HG03064 (cell line): ENCODE measurements at regions not wholly inside any gene's neighbourhood (a gene's known extent, or its start where the extent isn't known, plus 50 kb on each side); places are given as distances from the start of the nearest gene placed in this dataset.

Source experiments
- ATAC-seq: cut with Tn5 transposase; IDR thresholded peaks from one replicate; pipeline ENCODE4 v1.9.1; 2021; ENCODE audit warnings: low read depth; ENCODE audit not compliant: unreplicated experiment

DNA sequence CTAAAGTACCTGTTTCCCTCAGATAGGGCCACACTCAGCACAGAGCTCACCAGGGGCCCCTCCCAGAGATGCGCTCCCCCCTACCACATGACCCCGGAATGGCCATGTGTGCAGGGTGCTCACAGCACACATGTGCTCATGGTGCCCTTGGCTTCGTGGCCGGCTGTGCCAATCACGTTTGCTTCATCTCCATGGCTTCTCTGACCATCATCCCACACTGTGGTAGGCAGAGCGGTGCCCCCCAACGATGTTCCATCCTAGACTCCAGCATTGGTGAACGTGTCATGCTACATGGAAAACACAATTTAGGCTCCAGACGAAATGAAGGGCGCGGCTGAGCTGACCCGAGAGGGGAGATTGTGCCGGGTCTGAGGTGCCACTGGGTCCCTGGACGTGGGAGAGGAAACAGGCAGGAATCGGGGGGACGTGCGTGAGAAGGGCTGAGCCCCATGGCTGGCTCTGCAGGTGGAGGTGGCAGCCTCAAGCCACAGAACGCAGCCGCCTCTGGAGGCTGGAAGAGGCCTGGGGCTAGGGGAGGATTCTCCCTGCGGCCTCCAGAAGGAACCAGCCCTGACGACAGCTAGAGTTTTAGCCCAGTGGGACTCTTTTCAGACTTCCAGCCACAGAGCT is 126.5 kb downstream of the DLL1 start:
- no peak for ATAC-seq

DNA sequence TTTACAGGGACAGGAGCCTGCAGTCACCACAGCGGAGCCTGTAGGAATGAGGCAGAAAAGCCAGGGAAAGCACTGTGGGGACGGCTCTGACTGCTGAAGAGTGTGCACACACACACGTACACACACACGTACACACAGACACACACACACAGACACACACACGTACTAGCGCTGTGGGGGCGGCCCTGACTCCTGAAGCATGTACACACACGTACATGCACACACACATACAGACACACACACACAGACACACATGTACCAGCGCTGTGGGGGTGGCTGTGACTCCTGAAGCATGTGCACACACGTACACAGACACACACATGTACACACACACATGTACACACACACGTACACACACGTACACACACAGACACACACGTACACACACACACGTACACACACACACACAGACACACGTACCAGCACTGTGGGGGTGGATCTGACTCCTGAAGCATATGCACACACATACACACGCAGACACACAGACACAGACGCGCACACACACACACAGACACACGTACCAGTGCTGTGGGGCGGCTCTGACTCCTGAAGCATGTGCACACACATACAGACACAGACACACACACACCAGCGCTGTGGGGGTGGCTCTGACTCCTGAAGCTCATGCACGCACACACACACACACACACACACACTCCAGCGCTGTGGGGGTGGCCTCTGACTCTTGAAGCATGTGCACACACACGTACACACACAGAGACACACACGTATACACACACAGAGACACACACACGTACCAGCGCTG is 127.3 kb downstream of the DLL1 start:
- no peak for ATAC-seq

DNA sequence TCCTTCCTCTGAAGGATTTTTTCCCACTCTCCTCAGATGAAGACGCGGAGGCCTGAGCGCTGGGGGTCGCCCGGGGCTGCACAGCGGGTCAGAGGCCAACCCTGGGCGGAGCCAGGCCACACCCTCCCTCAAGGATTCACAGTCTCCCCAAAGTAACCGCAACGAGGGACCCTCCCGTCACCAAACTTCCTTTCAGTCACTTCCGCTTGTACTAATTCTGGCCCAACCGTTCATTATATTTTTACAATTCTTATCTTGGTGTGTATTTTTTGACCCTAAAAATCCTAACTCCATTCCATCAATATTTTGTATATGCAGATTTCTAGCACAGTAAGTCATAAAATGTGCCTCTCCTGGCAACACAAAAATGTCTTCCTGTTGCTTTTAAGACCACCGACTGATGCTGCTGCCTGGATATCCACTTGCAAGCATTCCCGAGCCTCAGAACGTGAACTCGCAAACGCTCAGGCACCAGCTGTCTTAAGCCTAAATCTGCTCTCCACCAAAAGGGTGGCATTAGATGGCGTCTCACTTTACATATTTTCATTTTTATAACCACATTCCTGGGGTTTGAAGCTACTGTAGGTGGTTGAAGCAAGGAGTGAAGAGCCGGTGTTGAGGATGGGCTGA is 128.0 kb downstream of the DLL1 start:
- no peak for ATAC-seq

DNA sequence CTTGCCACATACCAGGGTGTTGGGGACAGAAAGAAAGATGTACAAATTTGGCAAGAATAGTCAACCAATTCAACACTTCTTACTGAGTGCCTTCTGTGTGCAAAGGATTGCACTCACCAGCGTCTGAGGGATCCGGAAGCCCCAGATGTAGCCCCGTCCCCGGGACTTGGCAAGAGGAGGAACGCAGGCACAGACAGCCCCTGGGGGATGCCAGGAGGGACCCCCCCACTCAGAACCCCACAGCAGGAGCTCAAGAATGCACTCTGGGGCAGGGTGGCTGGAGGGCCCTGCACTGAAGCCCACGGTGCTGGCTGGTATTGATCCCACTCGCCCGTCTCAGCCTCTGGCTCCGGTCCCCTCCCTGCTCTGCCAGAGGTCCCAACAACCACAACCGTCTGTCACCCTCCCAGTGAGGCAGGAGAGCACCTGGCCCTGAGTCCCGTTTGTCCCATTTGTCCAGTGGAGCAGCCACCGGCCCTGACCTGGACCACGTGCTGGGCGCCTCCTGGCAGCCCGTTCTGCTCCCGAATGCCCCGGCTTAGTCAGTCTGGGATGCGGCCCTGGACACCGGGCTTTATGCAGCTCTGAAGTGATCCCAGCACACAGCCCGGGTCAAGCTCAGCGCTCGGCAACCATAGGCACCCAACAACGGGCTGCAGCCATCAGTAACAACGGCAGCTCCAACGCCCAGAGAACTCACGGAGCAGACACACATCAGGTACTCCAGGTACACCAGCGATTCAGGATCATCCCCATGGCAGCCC is 128.7 kb downstream of the DLL1 start:
- ATAC-seq, result no peak

DNA sequence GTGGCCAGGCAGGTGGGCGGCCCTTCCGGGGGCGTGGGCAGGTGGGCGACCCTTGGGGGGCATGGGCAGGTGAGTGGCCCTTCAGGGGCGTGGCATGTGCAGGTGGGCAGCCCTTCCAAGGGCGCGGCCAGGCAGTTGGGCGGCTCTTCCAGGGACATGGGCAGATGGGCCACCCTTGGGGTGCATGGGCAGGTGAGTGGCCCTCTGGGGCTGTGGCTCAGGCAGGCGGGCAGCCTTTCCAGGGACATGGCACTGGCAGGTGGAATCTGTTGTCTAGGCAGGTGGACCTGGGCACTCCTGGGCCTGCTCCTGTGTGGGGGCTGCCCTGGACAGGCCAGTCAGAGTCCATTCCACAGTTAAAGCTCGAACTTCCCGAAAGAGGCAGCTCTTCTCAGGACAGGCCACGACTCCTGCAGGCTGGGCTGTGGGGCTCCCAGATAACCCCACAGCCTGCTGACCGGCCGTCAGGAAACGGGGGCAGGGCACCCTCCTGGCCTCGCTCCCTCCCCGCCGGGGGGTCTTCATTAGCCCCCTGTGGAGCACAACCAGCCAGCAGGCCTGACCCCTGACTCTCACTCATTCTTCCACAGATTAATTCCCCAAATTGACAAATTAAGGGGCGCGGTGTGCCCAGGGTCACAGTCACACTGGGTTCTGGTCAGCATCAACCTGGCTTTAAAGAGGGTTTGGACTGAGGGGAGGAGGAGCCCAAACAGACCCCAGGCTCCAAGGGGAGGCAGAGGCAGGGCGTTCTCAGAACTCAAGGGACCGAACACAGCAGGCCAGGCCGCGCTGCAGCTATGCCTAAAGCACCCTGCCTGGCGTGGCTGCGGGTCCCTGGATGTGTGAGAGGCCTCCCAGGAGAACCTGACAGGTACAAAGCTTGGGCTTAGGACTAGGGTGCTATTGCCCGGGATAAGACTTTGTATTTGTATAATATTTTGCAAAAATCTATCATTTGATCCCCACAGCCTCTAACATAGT is 130.0 kb downstream of the DLL1 start:
- no peak for ATAC-seq

DNA sequence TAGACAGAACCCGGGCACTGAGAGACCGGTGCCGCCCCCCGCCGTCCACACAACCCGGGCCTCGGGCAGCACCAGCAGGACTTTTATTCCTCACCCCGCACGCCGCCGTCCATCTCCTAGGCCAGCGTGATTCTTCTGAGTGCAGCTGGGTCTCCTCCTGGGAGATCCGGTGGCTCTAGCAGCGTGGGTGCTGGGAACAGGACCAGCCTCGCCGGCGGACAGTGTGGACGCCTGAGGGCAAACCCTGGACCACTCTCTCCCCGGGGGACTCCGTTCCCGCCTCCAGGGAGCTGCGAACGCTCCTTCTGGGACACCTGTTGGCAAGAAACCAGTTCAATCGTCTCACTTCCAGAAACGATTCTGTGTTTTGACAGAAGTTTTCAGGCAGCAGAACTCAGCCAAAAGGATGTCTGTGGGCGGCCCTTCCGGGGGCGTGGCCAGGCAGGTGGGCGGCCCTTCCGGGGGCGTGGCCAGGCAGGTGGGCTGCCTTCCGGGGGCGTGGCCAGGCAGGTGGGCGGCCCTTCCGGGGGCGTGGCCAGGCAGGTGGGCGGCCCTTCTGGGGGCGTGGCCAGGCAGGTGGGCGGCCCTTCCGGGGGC is 130.7 kb downstream of the DLL1 start:
- no peak for ATAC-seq

DNA sequence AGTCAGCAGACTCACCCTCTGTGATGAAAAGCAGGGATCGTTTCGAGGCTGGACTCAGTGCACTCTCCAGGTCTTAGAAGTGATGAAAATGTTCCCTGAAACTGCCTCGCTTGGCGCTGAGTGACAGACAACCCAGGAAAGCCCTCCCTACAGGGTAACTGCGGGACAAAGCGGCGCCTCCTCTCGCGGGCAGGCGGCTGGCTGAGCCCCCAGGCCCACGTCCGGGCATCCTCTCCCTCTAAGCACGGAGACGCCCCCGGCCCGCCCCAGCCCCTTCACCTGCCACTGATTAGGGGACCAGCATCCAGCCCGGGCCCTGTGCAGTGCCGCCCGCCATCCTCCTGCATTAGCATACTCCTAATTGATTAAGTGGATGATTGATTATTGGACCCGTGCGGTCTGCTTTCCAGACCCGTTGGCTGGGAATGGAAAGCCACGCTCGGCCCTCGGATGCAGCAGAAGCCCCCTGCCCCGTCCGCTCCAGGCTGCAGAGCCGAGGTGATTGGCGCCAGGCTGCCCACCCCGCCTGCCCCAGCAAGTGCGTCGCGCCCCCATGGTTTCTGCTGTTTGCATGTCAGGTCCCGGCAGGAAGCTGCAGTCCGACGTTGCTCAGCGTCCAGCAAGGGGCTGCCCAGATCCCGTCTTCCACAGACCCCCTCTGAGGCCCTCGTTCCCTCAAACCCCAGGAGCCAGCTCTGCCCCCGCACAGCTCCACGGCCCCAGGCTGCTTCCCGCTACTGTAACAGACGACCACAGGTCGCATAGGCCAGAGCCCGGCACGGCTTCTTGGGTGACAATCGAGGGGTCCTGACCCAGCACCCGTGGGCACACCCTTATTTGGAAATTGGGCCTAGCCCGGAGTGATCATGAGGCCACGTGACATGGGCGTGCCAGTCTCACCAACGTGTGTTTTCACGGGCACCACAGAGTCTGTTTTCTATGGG is 131.6 kb downstream of the DLL1 start:
- ATAC-seq, result no peak

DNA sequence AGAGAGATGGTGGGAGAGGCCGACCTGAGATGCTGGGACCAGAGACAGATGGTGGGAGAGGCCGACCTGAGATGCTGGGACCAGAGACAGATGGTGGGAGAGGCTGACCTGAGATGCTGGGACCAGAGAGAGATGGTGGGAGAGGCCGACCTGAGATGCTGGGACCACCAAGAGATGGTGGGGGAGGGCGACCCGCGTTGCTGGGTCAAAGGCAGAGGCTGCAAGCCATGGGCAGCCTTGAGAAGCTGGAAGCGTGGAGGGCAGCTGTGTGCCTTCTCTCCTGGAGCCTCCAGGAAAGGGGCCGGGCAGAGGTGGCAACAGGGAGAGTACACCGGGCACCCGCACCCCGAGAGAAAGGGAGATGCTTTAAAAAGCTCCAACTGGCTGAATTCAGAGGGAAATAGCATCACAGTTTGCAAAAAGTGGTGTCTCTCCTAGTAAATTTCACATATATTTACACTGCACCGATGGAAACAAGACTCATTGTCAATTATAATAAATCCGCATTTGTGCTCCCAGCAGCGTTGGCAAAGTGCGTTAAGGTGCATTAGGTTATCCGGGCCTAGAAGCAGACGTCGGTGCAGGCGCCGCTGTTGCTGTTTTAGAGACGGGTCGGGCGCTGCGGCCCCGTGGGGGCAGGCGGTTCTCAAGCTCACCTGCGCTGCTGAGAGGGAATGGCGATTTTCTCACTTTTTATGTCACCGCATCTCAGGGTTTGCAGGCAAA is 132.4 kb downstream of the DLL1 start:
- ATAC-seq, result no peak

DNA sequence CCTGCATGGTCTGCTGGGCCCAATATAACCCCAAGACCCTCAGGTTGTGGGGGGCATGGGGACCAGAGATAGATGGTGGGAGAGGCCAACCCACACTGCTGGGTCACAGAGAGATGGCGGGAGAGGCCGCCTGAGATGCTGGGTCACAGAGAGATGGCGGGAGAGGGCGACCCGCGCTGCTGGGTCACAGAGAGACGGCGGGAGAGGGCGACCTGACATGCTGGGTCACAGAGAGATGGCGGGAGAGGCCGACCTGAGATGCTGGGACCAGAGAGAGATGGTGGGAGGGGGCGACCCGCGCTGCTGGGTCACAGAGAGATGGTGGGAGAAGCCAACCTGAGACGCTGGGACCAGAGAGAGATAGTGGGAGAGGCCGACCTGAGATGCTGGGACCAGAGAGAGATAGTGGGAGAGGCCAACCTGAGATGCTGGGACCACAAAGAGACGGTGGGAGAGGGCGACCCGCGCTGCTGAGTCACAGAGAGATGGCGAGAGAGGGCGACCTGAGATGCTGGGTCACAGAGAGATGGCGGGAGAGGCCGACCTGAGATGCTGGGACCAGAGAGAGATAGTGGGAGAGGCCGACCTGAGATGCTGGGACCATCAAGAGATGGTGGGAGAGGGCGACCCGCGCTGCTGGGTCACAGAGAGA is 133.2 kb downstream of the DLL1 start:
- ATAC-seq, result no peak

DNA sequence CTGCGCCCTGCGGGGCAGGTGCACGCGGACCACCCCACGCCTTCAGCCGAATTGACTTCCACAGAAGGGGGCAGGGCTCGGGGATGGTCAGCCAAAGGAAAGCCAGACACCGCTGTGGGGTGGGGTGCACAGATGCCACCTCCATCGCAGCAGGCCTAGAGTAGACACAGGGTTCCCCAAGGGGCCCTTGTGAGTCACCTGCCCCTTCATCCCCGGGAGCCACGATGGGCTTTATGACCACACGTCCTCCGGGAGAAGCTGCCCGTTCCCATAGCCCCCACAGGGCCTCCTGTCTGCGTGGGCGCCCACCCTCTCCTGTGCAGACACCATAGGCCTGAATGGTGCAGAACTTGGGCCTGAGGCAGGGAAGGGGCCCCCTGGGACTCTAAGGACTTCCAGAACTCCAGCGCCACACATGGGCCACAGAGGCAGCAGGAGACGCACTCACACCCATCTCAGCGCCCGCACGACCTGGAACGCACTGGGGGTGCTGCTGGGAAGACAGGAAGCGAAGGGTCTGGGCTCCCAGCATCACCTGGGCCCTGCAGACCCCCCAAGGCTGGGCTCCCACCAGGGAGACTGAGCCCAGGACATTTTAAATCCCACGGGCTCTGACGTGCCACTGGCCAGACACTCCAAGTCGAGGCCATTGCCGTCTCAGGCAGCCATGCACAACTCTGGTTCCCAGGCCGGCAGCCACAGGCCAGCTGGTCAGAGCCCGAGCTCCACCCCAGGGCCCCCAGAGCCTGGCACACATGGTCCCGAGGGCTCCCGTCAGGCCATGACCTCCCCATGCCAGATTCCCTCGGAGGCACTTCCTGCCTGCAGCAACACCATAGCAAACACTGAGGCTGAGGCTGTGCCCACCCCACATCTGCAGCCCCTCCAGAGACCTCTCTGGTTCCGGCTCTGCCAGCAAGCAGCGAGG is 134.2 kb downstream of the DLL1 start:
- no peak for ATAC-seq

DNA sequence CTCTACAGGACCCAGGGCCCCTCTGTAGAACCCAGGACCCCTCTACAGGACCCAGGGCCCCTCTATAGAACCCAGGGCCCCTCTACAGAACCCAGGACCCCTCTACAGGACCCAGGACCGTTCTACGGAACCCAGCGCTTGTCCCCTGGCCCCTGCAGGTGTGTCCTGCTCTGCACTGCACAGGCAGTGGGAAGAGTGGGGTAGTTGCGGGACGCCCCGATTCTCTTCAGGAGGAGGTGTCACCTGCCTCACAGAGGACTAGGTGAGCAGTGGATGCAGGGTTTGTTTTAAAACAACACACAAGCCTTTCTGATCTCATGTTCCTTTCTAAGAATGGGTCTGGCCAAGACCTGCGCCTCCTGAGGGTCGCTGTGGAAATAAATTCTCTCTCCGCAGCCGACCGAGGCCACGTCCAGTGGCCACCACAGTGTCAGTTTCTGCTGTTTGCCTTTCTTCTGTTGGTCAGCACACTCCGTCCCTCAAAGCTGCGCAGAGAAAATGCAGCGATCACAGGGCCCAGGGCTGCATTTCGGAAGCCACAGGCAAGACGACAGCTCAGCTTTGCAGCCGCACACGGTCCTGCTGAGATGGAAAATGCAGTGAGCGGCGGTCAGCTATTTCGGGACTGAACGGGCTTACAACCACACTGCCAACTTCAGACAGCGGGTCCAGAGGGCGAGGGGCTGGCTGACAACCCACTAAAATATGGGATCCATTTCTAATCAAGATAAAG is 135.2 kb downstream of the DLL1 start:
- no peak for ATAC-seq

DNA sequence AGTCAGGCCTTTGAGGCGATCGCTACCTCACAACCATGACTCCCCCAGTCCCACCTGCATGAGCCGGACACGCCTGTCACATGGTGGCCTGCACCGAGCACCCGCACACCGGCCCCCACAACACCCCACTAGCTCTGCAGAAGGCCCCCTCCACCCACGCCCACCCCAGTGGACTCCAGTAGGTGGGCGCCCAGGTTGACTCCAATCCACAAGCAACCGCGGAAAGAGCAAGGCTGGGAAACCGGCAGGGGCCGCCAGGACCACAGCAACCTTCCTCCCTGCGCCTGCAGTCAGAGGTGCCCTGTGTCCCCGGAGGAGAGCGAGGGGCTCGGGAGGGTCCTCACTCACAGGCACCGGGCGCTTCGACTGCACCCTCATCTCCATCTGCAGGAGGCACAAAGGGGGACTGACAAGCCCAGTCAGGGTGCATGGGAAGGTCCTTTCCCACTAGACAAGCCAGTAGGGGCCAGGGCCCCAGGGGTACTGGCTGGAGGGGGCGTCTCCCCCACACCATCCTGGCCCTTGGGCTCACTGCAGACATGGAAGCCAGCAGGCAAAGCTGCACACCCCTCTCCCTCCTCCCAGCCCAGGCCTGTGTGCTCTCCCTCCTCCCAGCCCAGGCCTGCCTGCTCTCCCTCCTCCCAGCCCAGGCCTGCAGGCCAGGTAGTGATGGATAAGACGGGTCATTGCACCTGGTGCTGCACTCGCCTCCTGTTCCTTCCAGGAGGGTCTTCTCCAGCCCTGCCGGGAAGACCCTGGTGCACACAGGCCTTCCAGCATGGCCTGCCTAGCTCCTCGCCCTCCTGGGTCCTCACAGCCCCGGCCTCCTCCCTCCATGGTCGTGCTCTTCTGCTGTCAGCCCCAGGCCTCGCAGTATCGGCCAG is 137.2 kb downstream of the DLL1 start:
- ATAC-seq, result no peak

DNA sequence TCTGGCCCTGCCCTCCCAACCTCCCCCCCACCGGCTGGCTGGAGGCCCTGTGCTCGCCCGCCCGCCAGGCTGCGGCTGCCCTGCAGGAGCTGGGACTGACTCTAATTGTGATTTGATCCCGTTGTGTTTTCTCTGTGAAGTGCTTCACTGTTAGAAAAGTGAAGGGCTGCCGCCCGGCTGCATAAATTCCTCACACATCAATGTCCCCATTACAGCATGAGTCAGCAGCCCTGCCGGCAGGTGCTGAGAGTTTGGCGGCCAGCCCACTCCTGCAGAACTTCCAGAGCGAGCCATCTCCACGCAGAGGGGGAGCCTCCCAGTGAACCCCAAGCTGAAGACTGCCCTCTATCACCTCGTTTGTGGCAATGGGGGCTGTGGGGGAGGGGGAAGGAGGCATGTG is 137.9 kb downstream of the DLL1 start:
- no peak for ATAC-seq

DNA sequence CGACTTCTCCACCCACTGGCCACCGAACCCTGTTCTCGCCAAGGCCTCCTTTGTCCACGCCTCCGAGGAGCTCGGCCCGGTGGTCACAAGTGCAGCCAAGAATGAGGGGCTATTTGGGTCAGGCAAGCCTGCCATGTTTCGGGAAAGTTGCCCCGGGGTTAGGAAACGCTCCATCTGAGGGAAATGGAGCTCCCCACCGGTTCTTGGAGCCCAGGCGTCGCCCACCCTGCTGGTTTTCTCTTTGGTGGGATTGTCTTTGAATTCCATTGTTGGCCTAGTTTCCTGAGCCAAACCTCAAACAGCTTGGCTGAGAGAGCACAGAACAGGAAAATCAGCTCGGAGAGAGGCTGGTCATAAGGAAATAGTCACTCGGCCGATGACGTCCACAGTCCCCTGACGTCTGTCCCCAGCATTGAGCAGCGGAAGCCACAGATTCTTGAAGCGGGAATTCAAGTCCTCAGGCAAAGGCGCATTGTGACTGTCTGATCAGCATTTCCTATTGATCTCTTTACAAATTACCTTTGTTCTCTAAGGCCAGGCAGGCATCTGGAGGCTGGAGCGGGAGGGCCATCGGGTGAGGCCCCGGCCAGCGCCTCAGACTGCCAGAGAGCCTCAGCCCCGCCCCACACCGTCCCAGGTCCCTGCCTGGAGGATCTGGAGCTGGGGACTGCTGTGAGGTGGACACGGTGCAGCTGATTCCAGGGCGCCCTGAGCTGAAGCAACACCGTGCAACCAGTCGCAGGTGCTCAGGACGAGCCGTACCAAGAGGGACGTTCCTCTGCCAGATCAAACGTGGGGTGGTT is 138.6 kb downstream of the DLL1 start:
- no peak for ATAC-seq
